Astrocyte (in vitro differentiated cells and primary cell): ENCODE measurements at regions not wholly inside any gene's neighbourhood (a gene's known extent, or its start where the extent isn't known, plus 50 kb on each side); places are given as distances from the start of the nearest gene placed in this dataset.
A peak's percentile ranks its signal among the peaks of the same experiment; 100 is the strongest.

Source experiments
- DNase-seq: peaks from one replicate; pipeline ENCODE4 v3.0.0-alpha.2; 2010; ENCODE audit warnings: low read depth
- FAIRE-seq: peaks from 2 replicates; lab custom pipeline; 2011; peaks lifted over from hg19 to GRCh38; lab: Jason Lieb, UNC
- H2AFZ ChIP-seq: 2 replicates; pipeline ENCODE4 v1.6.0; 2012; ENCODE audit warnings: low read depth, low read length, inconsistent platforms
- H3K27ac ChIP-seq: 2 replicates; pipeline ENCODE4 v1.5.1; 2011; ENCODE audit warnings: low read depth, low read length, inconsistent platforms
- H3K27me3 ChIP-seq: 2 replicates; pipeline ENCODE4 v1.6.0; 2011; ENCODE audit warnings: low read length, inconsistent platforms; ENCODE audit not compliant: insufficient read depth
- H3K36me3 ChIP-seq: 2 replicates; pipeline ENCODE4 v1.5.1; 2011; ENCODE audit warnings: low read length, inconsistent platforms; ENCODE audit not compliant: insufficient read depth
- H3K4me1 ChIP-seq: 2 replicates; pipeline ENCODE4 v1.5.1; 2011; ENCODE audit warnings: low read length, inconsistent platforms; ENCODE audit not compliant: insufficient read depth
- H3K4me2 ChIP-seq: 2 replicates; pipeline ENCODE4 v1.6.0; 2012; ENCODE audit warnings: low read length, inconsistent platforms
- H3K4me3 ChIP-seq: 2 replicates; pipeline ENCODE4 v1.5.1; 2011; ENCODE audit warnings: low read depth, mild to moderate bottlenecking, low read length, inconsistent platforms; ENCODE audit not compliant: insufficient read depth
- H3K79me2 ChIP-seq: 2 replicates; pipeline ENCODE4 v1.6.0; 2012; ENCODE audit warnings: mild to moderate bottlenecking, low read length, inconsistent platforms; ENCODE audit not compliant: insufficient read depth
- H3K9ac ChIP-seq: 2 replicates; pipeline ENCODE4 v1.6.0; 2012; ENCODE audit warnings: mild to moderate bottlenecking, low read length, inconsistent platforms
- H3K9me3 ChIP-seq: 2 replicates; pipeline ENCODE4 v1.5.1; 2012; ENCODE audit warnings: low read depth, mild to moderate bottlenecking, low read length, inconsistent platforms; ENCODE audit not compliant: insufficient read depth
- H4K20me1 ChIP-seq: 2 replicates; pipeline ENCODE4 v1.6.0; 2012; ENCODE audit warnings: low read length, inconsistent platforms; ENCODE audit not compliant: insufficient read depth
- H3K27ac Mint-ChIP-seq: one replicate; pipeline ENCODE4 v1.8.0; 2021; ENCODE audit warnings: mild to moderate bottlenecking, mixed read lengths; ENCODE audit not compliant: unreplicated experiment
- H3K27me3 Mint-ChIP-seq: one replicate; pipeline ENCODE4 v1.8.0; 2021; ENCODE audit warnings: low read depth, mixed read lengths; ENCODE audit not compliant: unreplicated experiment
- H3K36me3 Mint-ChIP-seq: one replicate; pipeline ENCODE4 v1.8.0; 2021; ENCODE audit warnings: low read depth, mixed read lengths; ENCODE audit not compliant: unreplicated experiment
- H3K4me1 Mint-ChIP-seq: one replicate; pipeline ENCODE4 v1.8.0; 2021; ENCODE audit warnings: low read depth, mixed read lengths; ENCODE audit not compliant: unreplicated experiment
- H3K4me3 Mint-ChIP-seq: one replicate; pipeline ENCODE4 v1.8.0; 2021; ENCODE audit warnings: mild to moderate bottlenecking, moderate library complexity, mixed read lengths; ENCODE audit not compliant: unreplicated experiment
- H3K9me3 Mint-ChIP-seq: one replicate; pipeline ENCODE4 v1.8.0; 2021; ENCODE audit warnings: mild to moderate bottlenecking, mixed read lengths; ENCODE audit not compliant: unreplicated experiment
- EZH2 ChIP-seq: IDR thresholded peaks from 2 replicates; pipeline ENCODE4 v1.6.1; 2012; ENCODE audit warnings: mild to moderate bottlenecking, low read length, inconsistent platforms; ENCODE audit not compliant: insufficient read depth
- TF ChIP-seq, protein P1 (sequence below): IDR thresholded peaks from 2 replicates; pipeline ENCODE4 v1.5.1; 2011; ENCODE audit warnings: low read depth, mild to moderate bottlenecking, inconsistent platforms, low read length, moderate library complexity; ENCODE audit not compliant: insufficient read depth

DNA sequence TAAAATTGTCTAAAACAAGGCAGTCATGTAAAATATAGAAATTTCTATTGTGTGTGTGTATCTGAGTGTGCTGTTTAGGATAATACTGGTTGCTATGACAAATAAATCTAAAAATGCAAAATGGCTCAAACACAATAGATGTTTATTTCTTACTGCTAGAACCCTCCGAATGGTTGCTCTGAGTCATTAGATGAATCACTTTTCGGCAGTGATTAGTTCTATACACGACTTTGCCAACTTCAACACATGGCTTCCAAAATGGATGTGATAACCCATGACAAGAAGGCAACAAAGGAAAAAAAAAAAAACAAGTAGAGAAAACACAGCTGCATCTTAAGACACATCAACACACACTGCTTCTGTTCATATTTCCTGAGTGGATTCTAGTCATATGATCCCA lies 729.2 kb downstream of the AACS start:
- no peaks in the 10 kb centered on the region for H3K4me1 Mint-ChIP-seq
- no peak overlapping the region for H3K4me3 ChIP-seq
- TF ChIP-seq EZH2: no peak
- FAIRE-seq (no peak), DNase-seq (peak; percentile 92)
- peak overlapping the region; percentile 44 for H3K4me2 ChIP-seq
- H3K27ac ChIP-seq: peak overlapping the region; percentile 90
- no peaks in the 10 kb centered on the region for H3K36me3 Mint-ChIP-seq
- no peaks in the 10 kb centered on the region for H3K79me2 ChIP-seq
- H3K9me3 Mint-ChIP-seq: peaks cover 6% of the 10 kb centered on the region
- H3K36me3 ChIP-seq: no peaks in the 10 kb centered on the region
- no peaks in the 10 kb centered on the region for H4K20me1 ChIP-seq
- H3K27me3 ChIP-seq: no peaks in the 10 kb centered on the region
- no peak overlapping the region for H3K4me3 Mint-ChIP-seq
- H2AFZ ChIP-seq: no peak overlapping the region
- H3K27ac Mint-ChIP-seq: no peak overlapping the region
- H3K27me3 Mint-ChIP-seq: no peaks in the 10 kb centered on the region
- peaks cover 19% of the 10 kb centered on the region for H3K4me1 ChIP-seq
- peak overlapping the region; percentile 40 for H3K9ac ChIP-seq
- H3K9me3 ChIP-seq: peaks cover 8% of the 10 kb centered on the region

DNA sequence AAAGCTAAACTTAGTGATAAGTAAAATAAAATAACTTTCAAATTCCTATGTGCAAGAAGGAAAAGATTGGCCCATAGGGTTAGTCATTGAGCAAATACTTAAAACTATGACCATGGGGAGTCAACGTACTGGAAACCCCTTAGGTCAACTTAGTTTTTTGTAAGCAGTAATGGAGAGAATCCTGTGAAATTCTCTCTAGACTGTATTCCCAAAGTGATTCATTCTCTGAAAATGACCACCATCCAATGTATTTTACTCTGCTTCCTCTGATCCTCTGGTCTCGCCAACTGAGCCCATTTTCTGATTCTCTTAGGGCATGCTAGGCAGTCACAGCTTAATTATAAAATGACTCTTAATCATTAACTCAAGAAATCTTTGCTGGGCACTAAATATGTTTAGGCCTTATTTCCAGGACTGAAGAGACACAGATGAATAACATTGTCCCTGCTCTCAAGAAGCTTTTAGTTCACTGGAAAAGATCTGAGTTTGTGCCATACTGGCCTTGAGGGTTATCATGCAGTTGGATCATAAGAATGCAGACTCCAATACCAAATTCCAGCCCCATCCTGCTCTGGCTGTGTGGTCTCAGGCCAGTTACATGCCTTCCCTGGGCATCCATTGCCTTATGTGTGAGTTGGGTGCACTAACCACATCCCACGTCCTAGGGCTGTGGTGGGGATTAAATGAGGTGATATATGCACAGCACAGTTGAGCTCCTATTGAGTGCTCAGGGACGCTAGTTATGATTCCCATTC lies 732.4 kb downstream of the AACS start:
- Mint-ChIP-seq H3K4me1 (no peaks in the 10 kb centered on the region), H3K36me3 (no peaks in the 10 kb centered on the region), H3K27ac (no peak overlapping the region), H3K27me3 (no peaks in the 10 kb centered on the region), H3K9me3 (peaks cover 4% of the 10 kb centered on the region), H3K4me3 (no peak overlapping the region)
- Histone ChIP-seq H3K79me2 (no peaks in the 10 kb centered on the region), H3K4me2 (peak overlapping the region; percentile 26), H3K9me3 (no peaks in the 10 kb centered on the region), H3K9ac (peak overlapping the region; percentile 38), H3K27me3 (no peaks in the 10 kb centered on the region), H3K36me3 (no peaks in the 10 kb centered on the region), H2AFZ (peak overlapping the region; percentile 1), H3K4me1 (peaks cover 19% of the 10 kb centered on the region), H4K20me1 (no peaks in the 10 kb centered on the region), H3K4me3 (peak overlapping the region; percentile 3), H3K27ac (peak overlapping the region; percentile 75)
- TF ChIP-seq EZH2: no peak
- TF ChIP-seq, protein P1, sequence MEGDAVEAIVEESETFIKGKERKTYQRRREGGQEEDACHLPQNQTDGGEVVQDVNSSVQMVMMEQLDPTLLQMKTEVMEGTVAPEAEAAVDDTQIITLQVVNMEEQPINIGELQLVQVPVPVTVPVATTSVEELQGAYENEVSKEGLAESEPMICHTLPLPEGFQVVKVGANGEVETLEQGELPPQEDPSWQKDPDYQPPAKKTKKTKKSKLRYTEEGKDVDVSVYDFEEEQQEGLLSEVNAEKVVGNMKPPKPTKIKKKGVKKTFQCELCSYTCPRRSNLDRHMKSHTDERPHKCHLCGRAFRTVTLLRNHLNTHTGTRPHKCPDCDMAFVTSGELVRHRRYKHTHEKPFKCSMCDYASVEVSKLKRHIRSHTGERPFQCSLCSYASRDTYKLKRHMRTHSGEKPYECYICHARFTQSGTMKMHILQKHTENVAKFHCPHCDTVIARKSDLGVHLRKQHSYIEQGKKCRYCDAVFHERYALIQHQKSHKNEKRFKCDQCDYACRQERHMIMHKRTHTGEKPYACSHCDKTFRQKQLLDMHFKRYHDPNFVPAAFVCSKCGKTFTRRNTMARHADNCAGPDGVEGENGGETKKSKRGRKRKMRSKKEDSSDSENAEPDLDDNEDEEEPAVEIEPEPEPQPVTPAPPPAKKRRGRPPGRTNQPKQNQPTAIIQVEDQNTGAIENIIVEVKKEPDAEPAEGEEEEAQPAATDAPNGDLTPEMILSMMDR: no peak
- DNase-seq: peak; percentile 90
- FAIRE-seq: no peak

DNA sequence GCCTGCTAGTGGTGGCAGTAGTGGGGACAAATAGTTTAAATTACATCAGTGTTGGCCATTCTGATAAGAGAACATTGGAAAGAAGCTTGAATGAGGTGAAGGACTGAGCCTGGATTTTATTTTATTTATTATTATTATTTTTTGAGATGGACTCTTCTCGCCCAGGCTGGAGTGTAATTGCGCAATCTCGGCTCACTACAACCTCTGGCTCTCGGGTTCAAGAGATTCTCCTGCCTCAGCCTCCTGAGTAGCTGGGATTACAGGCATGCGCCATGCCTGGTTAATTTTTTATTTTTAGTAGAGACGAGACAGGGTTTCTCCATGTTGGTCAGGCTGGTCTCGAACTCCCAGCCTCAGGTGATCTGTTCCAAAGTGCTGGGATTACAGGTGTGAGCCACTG lies 739.4 kb downstream of the AACS start:
- H3K4me3 ChIP-seq: no peak overlapping the region
- no peak overlapping the region for H3K27ac ChIP-seq
- no peak for FAIRE-seq
- Mint-ChIP-seq H3K9me3 (peaks cover 17% of the 10 kb centered on the region), H3K4me1 (no peaks in the 10 kb centered on the region), H3K27me3 (no peaks in the 10 kb centered on the region), H3K27ac (no peak overlapping the region), H3K4me3 (no peak overlapping the region), H3K36me3 (no peaks in the 10 kb centered on the region)
- H3K4me2 ChIP-seq: no peak overlapping the region
- H3K36me3 ChIP-seq: no peaks in the 10 kb centered on the region
- no peaks in the 10 kb centered on the region for H3K27me3 ChIP-seq
- H3K9me3 ChIP-seq: no peaks in the 10 kb centered on the region
- H4K20me1 ChIP-seq: no peaks in the 10 kb centered on the region
- TF ChIP-seq, protein P1: no peak
- TF ChIP-seq EZH2: no peak
- no peak overlapping the region for H3K9ac ChIP-seq
- H3K4me1 ChIP-seq: no peaks in the 10 kb centered on the region
- H2AFZ ChIP-seq: no peak overlapping the region
- DNase-seq: no peak
- H3K79me2 ChIP-seq: no peaks in the 10 kb centered on the region
